Adrenal gland (tissue), 9 donors: ENCODE measurements at regions not wholly inside any gene's neighbourhood (a gene's known extent, or its start where the extent isn't known, plus 50 kb on each side); places are given as distances from the start of the nearest gene placed in this dataset.

ENCODE experiments used
- DNase-seq, 7 donors: peaks; one replicate each; pipeline ENCODE4 v3.0.0-alpha.2; 2019 to 2020
- H3K27ac ChIP-seq, 5 donors: fragments of 200-600 bp; sonication (generic) in 4 of 5; 1 replicate in 3 of 5; 2 replicates in 2 of 5; pipeline versions ENCODE4 v1.5.1 to v1.8.0; 2016 to 2020; ENCODE audit warnings: mild to moderate bottlenecking in 1 of 5
- H3K27me3 ChIP-seq: fragments of 200-600 bp; 2 replicates; pipeline ENCODE4 v1.8.0; 2021
- H3K36me3 ChIP-seq, 2 donors: fragments of 200-600 bp; replicated peaks in 1 of 2; 1 replicate in 1 of 2; 2 replicates in 1 of 2; pipeline versions ENCODE4 v1.5.1 to v1.8.0; 2018 to 2022
- H3K4me1 ChIP-seq, 2 donors: fragments of 200-600 bp; replicated peaks in 1 of 2; 1 replicate in 1 of 2; 2 replicates in 1 of 2; pipeline versions ENCODE4 v1.5.1 to v1.8.0; 2018 to 2021
- H3K4me3 ChIP-seq, 4 donors: fragments of 200-600 bp; sonication (generic) in 3 of 4; one replicate each; pipeline ENCODE4 v1.5.1; 2016 to 2018
- H3K9me3 ChIP-seq, 3 donors: fragments of 200-600 bp; sonication (generic) in 1 of 3; replicated peaks in 1 of 3; 1 replicate in 2 of 3; 2 replicates in 1 of 3; pipeline versions ENCODE4 v1.5.1 to v1.8.0; 2016 to 2021
- POLR2A ChIP-seq, 2 donors: fragments of 450-650 bp; IDR thresholded peaks; one replicate each; pipeline ENCODE4 v1.6.1; 2017; ENCODE audit warnings: antibody characterized with exemption in 2 of 2, mild to moderate bottlenecking in 2 of 2, moderate library complexity in 1 of 2
- WGBS, 4 donors: extraction: QIAGEN DNeasy Blood & Tissue Kit in 2 of 4; methylation state at CpG; one replicate each; pipeline versions ENCODE4 v1.1.5 to v1.1.7; 2013 to 2017; 5-methylcytosine and 5-hydroxymethylcytosine counted together
- intact Hi-C, 2 donors: fragments of 100-400 bp; cut with DNase I; formaldehyde crosslinking; loops; one replicate each; pipeline versions ENCODE4 v1.14.1 to v1.15.0; 2022 to 2023
- TF ChIP-seq, protein P1 (sequence below), 6 experiments: fragments of 450-650 bp in 4 of 6; fragments of 200-600 bp in 2 of 6; sonication (generic) in 1 of 6; IDR thresholded peaks; 1 replicate in 5 of 6; 2 replicates in 1 of 6; pipeline versions ENCODE4 v1.5.1 to v1.8.0; 2016 to 2021; ENCODE audit warnings: antibody characterized with exemption in 6 of 6, mild to moderate bottlenecking in 2 of 6, moderate library complexity in 1 of 6
- donor health status: healthy with polysubstance abuse.
- donor health status: Bipolar disorder and iron deficiency.
- donor health status: DM: yes; HTN: yes; CAD: no.
- donor health status: DM: no; HTN: no; CAD: no.
- donor health status: DM: no; HTN: no; CAD: no.

DNA sequence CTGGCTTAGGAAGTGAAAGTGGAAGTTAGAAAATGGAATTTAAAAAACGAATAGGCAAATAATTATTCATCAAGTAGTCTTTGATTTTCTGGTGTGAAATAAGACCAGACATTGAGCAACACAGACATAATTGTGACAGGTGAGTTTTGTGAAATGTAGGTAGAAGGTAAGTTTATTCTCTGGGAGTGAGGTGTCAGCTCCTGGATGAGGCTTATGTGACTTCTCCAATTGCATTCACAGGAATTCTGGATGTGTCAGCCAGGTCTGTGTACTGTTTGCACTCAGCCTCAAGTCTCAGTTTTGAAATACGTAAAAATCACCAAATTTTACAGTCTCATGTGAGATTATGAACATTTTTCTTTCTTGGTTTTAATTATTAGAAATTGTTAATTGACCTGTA, 537.6 kb downstream of the CETN3 start:
- H3K4me1 ChIP-seq, result no peaks in the 10 kb centered on the region
- no peaks in the 10 kb centered on the region for H3K27me3 ChIP-seq
- 38 to 54% (median 45%) methylated on average over 2 of the region's 2 CpGs for WGBS, 4 donors
- H3K4me3 ChIP-seq, result no peak overlapping the region
- intact Hi-C loops, result no loop called here
- H3K9me3 ChIP-seq, result no peaks in the 10 kb centered on the region
- TF ChIP-seq, protein P1, sequence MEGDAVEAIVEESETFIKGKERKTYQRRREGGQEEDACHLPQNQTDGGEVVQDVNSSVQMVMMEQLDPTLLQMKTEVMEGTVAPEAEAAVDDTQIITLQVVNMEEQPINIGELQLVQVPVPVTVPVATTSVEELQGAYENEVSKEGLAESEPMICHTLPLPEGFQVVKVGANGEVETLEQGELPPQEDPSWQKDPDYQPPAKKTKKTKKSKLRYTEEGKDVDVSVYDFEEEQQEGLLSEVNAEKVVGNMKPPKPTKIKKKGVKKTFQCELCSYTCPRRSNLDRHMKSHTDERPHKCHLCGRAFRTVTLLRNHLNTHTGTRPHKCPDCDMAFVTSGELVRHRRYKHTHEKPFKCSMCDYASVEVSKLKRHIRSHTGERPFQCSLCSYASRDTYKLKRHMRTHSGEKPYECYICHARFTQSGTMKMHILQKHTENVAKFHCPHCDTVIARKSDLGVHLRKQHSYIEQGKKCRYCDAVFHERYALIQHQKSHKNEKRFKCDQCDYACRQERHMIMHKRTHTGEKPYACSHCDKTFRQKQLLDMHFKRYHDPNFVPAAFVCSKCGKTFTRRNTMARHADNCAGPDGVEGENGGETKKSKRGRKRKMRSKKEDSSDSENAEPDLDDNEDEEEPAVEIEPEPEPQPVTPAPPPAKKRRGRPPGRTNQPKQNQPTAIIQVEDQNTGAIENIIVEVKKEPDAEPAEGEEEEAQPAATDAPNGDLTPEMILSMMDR (IDR thresholded peaks at IDR 0.05), result no peak
- TF ChIP-seq POLR2A (IDR thresholded peaks at IDR 0.05), result no peak
- no peak overlapping the region for H3K27ac ChIP-seq
- no peak for DNase-seq
- H3K36me3 ChIP-seq, result no peaks in the 10 kb centered on the region

DNA sequence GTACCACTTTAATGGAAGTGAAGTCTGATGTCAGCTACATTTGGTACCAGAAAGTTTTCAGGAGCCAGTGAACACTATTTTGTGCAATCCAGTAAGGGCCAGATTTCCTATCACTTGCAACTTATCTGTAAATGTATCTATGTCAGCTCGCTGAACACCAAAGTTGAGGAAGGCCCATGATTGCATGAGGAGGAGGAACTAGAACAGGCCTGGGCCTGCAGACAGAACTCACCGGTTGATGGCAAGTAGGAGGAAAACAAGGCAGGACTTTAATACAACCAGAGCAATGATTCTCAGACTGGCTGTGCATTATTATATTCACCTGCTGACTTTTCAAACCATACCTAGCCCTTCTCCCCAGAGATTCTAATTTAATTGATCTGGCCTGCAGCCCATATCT, 540.2 kb downstream of the CETN3 start:
- Histone ChIP-seq H3K36me3 (no peaks in the 10 kb centered on the region), H3K4me1 (no peaks in the 10 kb centered on the region), H3K27ac (no peak overlapping the region), H3K9me3 (no peaks in the 10 kb centered on the region), H3K4me3 (no peak overlapping the region), H3K27me3 (no peaks in the 10 kb centered on the region)
- TF ChIP-seq, protein P1 (IDR thresholded peaks at IDR 0.05), result no peak
- no peak for TF ChIP-seq POLR2A (IDR thresholded peaks at IDR 0.05)
- 83 to 96% (median 91%) methylated on average over 2 of the region's 2 CpGs for WGBS, 4 donors
- DNase-seq, result no peak
- intact Hi-C loops, result no loop called here

DNA sequence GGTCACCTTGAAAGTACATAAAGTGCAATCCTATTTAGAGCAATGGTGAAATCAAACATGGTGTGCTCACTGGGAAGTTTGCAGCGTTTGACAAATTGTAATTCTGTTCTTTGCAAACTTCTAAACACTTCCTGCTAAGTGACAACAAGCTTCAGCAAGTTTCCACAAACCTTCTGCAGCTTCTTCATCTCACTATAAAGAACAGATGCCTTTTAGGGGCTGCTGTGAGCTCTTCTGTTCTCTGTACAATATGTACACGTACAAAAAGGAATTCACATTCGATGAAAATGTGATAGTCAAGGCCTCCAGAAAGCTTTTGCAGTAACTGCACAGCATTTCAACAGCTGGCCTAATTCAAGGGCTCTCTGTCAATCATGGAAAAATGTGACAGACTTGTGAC, 543.1 kb downstream of the CETN3 start:
- 68 to 84% (median 74%) methylated on average over 3 of the region's 3 CpGs for WGBS, 4 donors
- no peak overlapping the region for H3K27ac ChIP-seq
- no peaks in the 10 kb centered on the region for H3K9me3 ChIP-seq
- H3K4me3 ChIP-seq, result no peak overlapping the region
- no peak for DNase-seq
- no peaks in the 10 kb centered on the region for H3K36me3 ChIP-seq
- intact Hi-C loops, result no loop called here
- TF ChIP-seq POLR2A (IDR thresholded peaks at IDR 0.05), result no peak
- TF ChIP-seq, protein P1 (IDR thresholded peaks at IDR 0.05), result no peak
- no peaks in the 10 kb centered on the region for H3K4me1 ChIP-seq
- H3K27me3 ChIP-seq, result no peaks in the 10 kb centered on the region

DNA sequence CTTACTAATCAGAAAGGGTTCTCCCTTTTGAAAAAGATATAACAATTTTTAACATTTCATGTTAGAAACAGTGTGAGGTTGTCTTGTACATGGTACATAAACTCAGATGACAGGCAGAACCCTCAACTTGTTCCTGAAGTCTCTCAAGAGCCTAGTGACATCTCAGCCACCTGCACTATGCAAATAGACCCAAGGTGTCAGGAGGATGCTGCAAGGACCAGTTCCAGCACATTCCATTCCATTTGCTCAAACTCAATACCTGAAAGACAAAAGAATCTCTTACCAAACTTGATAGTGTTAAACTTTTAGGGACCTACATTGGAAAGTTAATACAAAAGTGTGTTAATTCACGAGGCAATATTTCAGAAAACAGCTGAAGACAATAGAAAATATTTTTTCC, 544.6 kb downstream of the CETN3 start:
- no peak for TF ChIP-seq POLR2A (IDR thresholded peaks at IDR 0.05)
- TF ChIP-seq, protein P1 (IDR thresholded peaks at IDR 0.05), result no peak
- intact Hi-C loops, result no loop called here
- Histone ChIP-seq H3K27ac (no peak overlapping the region), H3K4me3 (no peak overlapping the region), H3K9me3 (no peaks in the 10 kb centered on the region), H3K4me1 (no peaks in the 10 kb centered on the region), H3K36me3 (no peaks in the 10 kb centered on the region), H3K27me3 (no peaks in the 10 kb centered on the region)
- no peak for DNase-seq
- 74 to 82% (median 80%) methylated on average over 1 of the region's 1 CpG for WGBS, 4 donors
